GM12878 (cell line): ENCODE measurements at regions not wholly inside any gene's neighbourhood (a gene's known extent, or its start where the extent isn't known, plus 50 kb on each side); places are given as distances from the start of the nearest gene placed in this dataset.

Experiments
- BMI1 ChIP-seq: fragments of 450-650 bp; IDR thresholded peaks from 2 replicates; pipeline ENCODE4 v1.6.1; 2016; ENCODE audit warnings: mild to moderate bottlenecking, moderate library complexity, borderline replicate concordance
- BRCA1 ChIP-seq: IDR thresholded peaks from 2 replicates; pipeline ENCODE4 v1.6.1; 2011; ENCODE audit warnings: low read depth, low read length, improper control_type of control experiment
- FOXK2 ChIP-seq: fragments of 450-650 bp; IDR thresholded peaks from 2 replicates; pipeline ENCODE4 v1.6.1; 2017; ENCODE audit warnings: mild to moderate bottlenecking, moderate library complexity
- FOXM1 ChIP-seq: IDR thresholded peaks from 2 replicates; pipeline ENCODE4 v1.6.1; 2012; ENCODE audit warnings: low read depth, mild to moderate bottlenecking, inconsistent platforms, low read length, moderate library complexity
- IRF4 ChIP-seq: IDR thresholded peaks from 2 replicates; pipeline ENCODE4 v1.6.1; 2011; ENCODE audit warnings: low read depth, low read length
- MEF2B ChIP-seq: fragments of 450-650 bp; IDR thresholded peaks from 2 replicates; pipeline ENCODE4 v1.6.1; 2018; ENCODE audit warnings: mild to moderate bottlenecking, moderate library complexity; ENCODE audit not compliant: partially characterized antibody, poor library complexity, severe bottlenecking
- SPI1 ChIP-seq: IDR thresholded peaks from 2 replicates; pipeline ENCODE4 v1.6.1; 2011; ENCODE audit warnings: low read depth, mild to moderate bottlenecking, low read length, moderate library complexity, borderline replicate concordance; ENCODE audit not compliant: insufficient read depth
- TAF1 ChIP-seq: IDR thresholded peaks from 2 replicates; pipeline ENCODE4 v1.6.1; 2011; ENCODE audit warnings: mild to moderate bottlenecking, low read depth, low read length, borderline replicate concordance
- TARDBP ChIP-seq: IDR thresholded peaks from 2 replicates; pipeline ENCODE4 v1.6.1; 2016; ENCODE audit warnings: borderline replicate concordance
- TF ChIP-seq, protein P1 (sequence below): fragments of 450-650 bp; IDR thresholded peaks from 2 replicates; pipeline ENCODE4 v1.6.1; 2018; ENCODE audit warnings: mild to moderate bottlenecking, low read depth, moderate library complexity; ENCODE audit not compliant: partially characterized antibody
- TF ChIP-seq, protein P2 (sequence below): IDR thresholded peaks from 2 replicates; pipeline ENCODE4 v1.6.1; 2011; ENCODE audit warnings: borderline replicate concordance, low read depth, mild to moderate bottlenecking, moderate library complexity, low read length; ENCODE audit not compliant: insufficient read depth, poor library complexity, severe bottlenecking

DNA sequence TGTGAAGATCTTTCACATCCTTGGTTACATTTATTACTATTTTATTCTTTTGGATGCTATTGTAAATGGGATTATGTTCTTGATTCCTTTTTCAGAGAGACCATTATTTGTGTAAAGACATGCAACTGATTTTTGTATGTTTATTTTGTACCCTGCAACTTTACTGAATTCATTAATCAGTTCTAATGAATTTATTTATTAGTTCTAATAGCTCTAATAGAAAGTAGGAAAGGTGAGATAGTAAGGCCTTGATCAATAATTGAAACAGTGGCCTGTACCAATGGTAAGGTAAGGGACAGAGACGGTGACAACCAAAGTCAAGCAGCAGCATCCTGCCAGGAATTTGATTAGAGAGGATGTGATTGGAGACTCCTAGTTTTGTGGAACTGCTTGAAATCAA, 224.1 kb downstream of the PHLDA1 start (continued):
- TF ChIP-seq, protein P1, sequence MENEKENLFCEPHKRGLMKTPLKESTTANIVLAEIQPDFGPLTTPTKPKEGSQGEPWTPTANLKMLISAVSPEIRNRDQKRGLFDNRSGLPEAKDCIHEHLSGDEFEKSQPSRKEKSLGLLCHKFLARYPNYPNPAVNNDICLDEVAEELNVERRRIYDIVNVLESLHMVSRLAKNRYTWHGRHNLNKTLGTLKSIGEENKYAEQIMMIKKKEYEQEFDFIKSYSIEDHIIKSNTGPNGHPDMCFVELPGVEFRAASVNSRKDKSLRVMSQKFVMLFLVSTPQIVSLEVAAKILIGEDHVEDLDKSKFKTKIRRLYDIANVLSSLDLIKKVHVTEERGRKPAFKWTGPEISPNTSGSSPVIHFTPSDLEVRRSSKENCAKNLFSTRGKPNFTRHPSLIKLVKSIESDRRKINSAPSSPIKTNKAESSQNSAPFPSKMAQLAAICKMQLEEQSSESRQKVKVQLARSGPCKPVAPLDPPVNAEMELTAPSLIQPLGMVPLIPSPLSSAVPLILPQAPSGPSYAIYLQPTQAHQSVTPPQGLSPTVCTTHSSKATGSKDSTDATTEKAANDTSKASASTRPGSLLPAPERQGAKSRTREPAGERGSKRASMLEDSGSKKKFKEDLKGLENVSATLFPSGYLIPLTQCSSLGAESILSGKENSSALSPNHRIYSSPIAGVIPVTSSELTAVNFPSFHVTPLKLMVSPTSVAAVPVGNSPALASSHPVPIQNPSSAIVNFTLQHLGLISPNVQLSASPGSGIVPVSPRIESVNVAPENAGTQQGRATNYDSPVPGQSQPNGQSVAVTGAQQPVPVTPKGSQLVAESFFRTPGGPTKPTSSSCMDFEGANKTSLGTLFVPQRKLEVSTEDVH: no peak
- TF ChIP-seq IRF4: no peak
- TF ChIP-seq, protein P2, sequence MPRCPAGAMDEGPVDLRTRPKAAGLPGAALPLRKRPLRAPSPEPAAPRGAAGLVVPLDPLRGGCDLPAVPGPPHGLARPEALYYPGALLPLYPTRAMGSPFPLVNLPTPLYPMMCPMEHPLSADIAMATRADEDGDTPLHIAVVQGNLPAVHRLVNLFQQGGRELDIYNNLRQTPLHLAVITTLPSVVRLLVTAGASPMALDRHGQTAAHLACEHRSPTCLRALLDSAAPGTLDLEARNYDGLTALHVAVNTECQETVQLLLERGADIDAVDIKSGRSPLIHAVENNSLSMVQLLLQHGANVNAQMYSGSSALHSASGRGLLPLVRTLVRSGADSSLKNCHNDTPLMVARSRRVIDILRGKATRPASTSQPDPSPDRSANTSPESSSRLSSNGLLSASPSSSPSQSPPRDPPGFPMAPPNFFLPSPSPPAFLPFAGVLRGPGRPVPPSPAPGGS: no peak
- TF ChIP-seq FOXK2: no peak
- TF ChIP-seq TAF1: no peak
- no peak for TF ChIP-seq TARDBP
- TF ChIP-seq FOXM1: no peak
- TF ChIP-seq MEF2B: no peak
- TF ChIP-seq SPI1: no peak
- no peak for TF ChIP-seq BMI1
- no peak for TF ChIP-seq BRCA1
